ENCODE measurements at regions not wholly inside any gene's neighbourhood (a gene's known extent, or its start where the extent isn't known, plus 50 kb on each side); places are given as distances from the start of the nearest gene placed in this dataset.
"Not testable (repeated sequence)": the region's sequence is repeated elsewhere in the genome, so short reads cannot be mapped to it uniquely, and the experiment has no call there.

GRCh38 chr3:77707281-77707680 is 667.4 kb downstream of the ROBO2 start:
- peak; percentile 49 for DNase-seq (ENCODE audit: low read depth)
- TF ChIP-seq CTCF (conservative IDR thresholded peaks at IDR 0.05; ENCODE audit: low read depth, low read length), result no peak
- no peak overlapping the region for H3K4me3 ChIP-seq (ENCODE audit: low read depth, low read length)

- no peak for DNase-seq (ENCODE audit: low read depth)
- no peak overlapping the region for H3K4me3 ChIP-seq (ENCODE audit: low read depth, low read length)
- no peak for TF ChIP-seq CTCF (conservative IDR thresholded peaks at IDR 0.05; ENCODE audit: low read depth, low read length)
Measured at GRCh38 chr3:77709155-77709554, 669.3 kb downstream of the ROBO2 start.

GRCh38 chr3:77718311-77718710 is 678.4 kb downstream of the ROBO2 start:
- no peak for TF ChIP-seq CTCF (conservative IDR thresholded peaks at IDR 0.05; ENCODE audit: low read depth, low read length)
- H3K4me3 ChIP-seq (ENCODE audit: low read depth, low read length), result no peak overlapping the region
- DNase-seq (ENCODE audit: low read depth), result no peak

DNA sequence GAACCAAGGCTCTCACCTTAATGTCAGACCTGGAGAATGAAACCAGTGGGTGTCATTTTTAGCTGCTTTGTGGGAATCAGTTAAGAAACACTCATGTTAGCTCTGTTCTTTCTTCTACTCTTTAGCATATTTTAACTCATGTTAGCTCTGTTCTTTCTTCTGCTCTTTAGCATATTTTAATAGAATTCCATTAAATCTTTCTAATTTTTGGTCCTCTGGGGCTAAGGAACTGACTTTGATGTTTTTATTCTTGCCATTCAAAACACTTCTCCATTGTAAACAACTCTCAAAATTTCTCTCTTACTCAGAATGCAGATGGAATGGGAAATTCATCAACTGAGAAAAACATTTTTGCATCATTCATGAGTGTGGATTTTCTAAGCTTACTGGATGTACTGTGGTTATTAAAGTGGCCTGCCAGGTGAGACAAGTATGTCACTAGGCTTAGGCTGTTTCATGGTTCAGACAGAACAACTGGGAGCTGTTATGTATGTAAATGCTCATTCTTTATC is 680.6 kb downstream of the ROBO2 start:
- TF ChIP-seq CTCF (conservative IDR thresholded peaks at IDR 0.05; ENCODE audit: low read depth, low read length), result no peak
- no peak overlapping the region for H3K4me3 ChIP-seq (ENCODE audit: low read depth, low read length)
- DNase-seq (ENCODE audit: low read depth), result no peak

DNA sequence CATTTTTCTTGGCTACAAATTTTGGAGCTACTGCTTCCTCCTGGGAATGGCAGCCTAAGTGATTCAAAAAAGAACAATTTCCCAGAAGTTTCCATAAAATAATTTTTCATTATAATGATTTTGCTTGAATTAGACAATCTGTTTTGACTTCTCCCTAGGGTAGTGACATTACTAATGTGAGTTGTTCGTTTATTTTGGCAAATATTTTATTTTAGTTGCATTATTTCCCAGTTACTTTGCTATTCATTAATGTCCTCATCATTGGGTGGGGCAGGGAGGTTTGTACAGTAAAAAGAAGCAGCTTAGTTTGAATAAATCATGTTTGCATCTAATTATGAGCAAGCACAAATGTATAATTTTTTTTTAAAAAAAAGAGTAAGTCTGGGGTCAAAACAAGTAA is 686.6 kb downstream of the ROBO2 start:
- H3K4me3 ChIP-seq (ENCODE audit: low read depth, low read length), result no peak overlapping the region
- no peak for DNase-seq (ENCODE audit: low read depth)
- no peak for TF ChIP-seq CTCF (conservative IDR thresholded peaks at IDR 0.05; ENCODE audit: low read depth, low read length)

DNA sequence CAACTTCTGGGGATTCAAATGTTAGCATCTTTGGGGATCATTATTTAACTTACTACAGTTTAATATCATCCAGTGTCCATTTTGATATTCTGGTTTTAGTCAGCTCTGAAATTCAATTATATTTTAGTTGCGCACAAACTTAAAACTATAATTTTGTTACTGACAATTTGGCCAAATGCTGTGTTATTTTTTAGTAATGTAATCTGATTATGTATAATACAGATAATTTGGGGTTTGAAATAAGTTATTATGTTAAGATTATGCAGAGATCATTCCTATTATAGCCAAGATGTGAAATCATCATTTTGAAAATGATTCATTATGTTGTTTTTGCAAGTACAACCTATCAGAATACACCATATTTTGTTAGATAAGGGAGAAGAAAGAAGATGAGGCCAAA is 706.1 kb downstream of the ROBO2 start:
- no peak for DNase-seq (ENCODE audit: low read depth)
- H3K4me3 ChIP-seq (ENCODE audit: low read depth, low read length), result no peak overlapping the region
- TF ChIP-seq CTCF (conservative IDR thresholded peaks at IDR 0.05; ENCODE audit: low read depth, low read length), result no peak

- H3K4me3 ChIP-seq (ENCODE audit: low read depth, low read length), result no peak overlapping the region
- DNase-seq (ENCODE audit: low read depth), result peak; percentile 1
- TF ChIP-seq CTCF (conservative IDR thresholded peaks at IDR 0.05; ENCODE audit: low read depth, low read length), result no peak
Measured at GRCh38 chr3:77746892-77747291, 707.0 kb downstream of the ROBO2 start.

DNA sequence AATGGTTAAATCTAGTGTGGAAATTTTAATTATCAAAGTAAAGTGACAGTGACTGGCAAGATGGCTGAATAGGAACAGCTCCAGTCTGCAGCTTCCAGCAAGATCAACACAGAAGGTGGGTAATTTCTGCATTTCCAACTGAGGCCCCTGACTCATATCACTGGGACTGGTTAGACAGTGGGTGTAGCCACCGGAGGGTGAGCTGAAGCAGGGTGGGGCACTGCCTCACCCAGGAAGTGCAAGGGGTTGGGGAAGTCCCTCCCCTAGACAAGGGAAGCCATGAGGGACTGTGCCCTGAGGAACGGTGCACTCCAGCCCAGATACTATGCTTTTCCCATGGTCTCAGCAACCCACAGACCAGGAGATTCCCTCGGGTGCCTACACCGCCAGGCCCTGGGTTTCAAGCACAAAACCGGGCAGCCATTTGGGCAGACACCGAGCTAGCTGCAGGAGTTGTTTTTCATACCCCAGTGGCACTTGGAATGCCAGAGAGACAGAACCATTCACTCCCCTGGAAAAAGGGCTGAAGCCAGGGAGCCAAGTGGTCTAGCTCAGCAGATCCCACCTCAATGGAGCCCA is 716.6 kb downstream of the ROBO2 start:
- not testable (repeated sequence) for H3K4me3 ChIP-seq (ENCODE audit: low read depth, low read length); DNase-seq (ENCODE audit: low read depth)

Measured in choroid plexus epithelial cell (primary cell).